22Rv1 (cell line): ENCODE measurements at regions not wholly inside any gene's neighbourhood (a gene's known extent, or its start where the extent isn't known, plus 50 kb on each side); places are given as distances from the start of the nearest gene placed in this dataset.

Source experiments
- CTCF ChIP-seq: fragments of 450-650 bp; IDR thresholded peaks from 2 replicates; pipeline ENCODE4 v1.5.1; 2017; ENCODE audit warnings: mild to moderate bottlenecking
- ZFX ChIP-seq: fragments of 450-650 bp; IDR thresholded peaks from 2 replicates; pipeline ENCODE4 v1.6.1; 2017; ENCODE audit warnings: antibody characterized with exemption, borderline replicate concordance

GRCh38 chr2:215528555-215528954 lies 92.7 kb upstream of the FN1 start:
- no peak for TF ChIP-seq CTCF
- TF ChIP-seq ZFX, result no peak
